ENCODE measurements at regions not wholly inside any gene's neighbourhood (a gene's known extent, or its start where the extent isn't known, plus 50 kb on each side); places are given as distances from the start of the nearest gene placed in this dataset.

GRCh38 chr6:105850261-105851112, 235.6 kb upstream of the PRDM1 start:
- Histone ChIP-seq H4K20me1 (ENCODE audit: control insufficient read depth, insufficient read depth, low read length, poor library complexity, severe bottlenecking) (no peaks in the 10 kb centered on the region), H3K27ac (ENCODE audit: low read length in 2 of 2) (no peak overlapping the region), H2AFZ (ENCODE audit: insufficient read depth, low read depth, low read length, poor library complexity, severe bottlenecking) (no peak overlapping the region), H3K9me3 (ENCODE audit: control extremely low read depth in 1 of 3, control insufficient read depth in 2 of 3, insufficient read depth in 1 of 3, low read length in 2 of 3) (peaks cover 0 to 4% (median 0%) of the 10 kb centered on the region in 3 donors), H3K9ac (ENCODE audit: low read length) (no peak overlapping the region), H3K4me3 (ENCODE audit: control extremely low read depth in 1 of 5, extremely low read depth in 1 of 5, insufficient read depth in 1 of 5, low read depth in 2 of 5, low read length in 4 of 5) (no peak overlapping the region), H3K4me1 (ENCODE audit: control insufficient read depth in 2 of 2, insufficient read depth in 2 of 2, low read length in 2 of 2) (no peaks in the 10 kb centered on the region), H3K79me2 (ENCODE audit: control insufficient read depth, insufficient read depth, low read length) (no peaks in the 10 kb centered on the region), H3K27me3 (replicated peaks in 1 of 4; ENCODE audit: control extremely low read depth in 1 of 4, control insufficient read depth in 3 of 4, insufficient read depth in 4 of 4, low read length in 3 of 4) (no peaks in the 10 kb centered on the region), H3K36me3 (replicated peaks in 1 of 2; ENCODE audit: control extremely low read depth in 1 of 2, control insufficient read depth in 1 of 2, extremely low read depth in 1 of 2, insufficient read depth in 2 of 2, low read length in 1 of 2) (no peaks in the 10 kb centered on the region), H3K4me2 (replicated peaks; ENCODE audit: low read depth, low read length, poor library complexity, severe bottlenecking) (no peak overlapping the region)
- Mint-ChIP-seq H3K9me3 (ENCODE audit: insufficient read depth) (no peaks in the 10 kb centered on the region), H3K27ac (no peak overlapping the region), H3K4me3 (no peak overlapping the region), H3K4me1 (no peaks in the 10 kb centered on the region), H3K27me3 (no peaks in the 10 kb centered on the region)
- TF ChIP-seq CTCF (IDR thresholded peaks at IDR 0.05) = no peak
- ChIA-PET CTCF (no interaction called here), POLR2A (no interaction called here)
- DNase-seq (no peak), ATAC-seq (ENCODE audit: low read depth) (no peak)
- intact Hi-C loops (cut with micrococcal nuclease) = no loop called here
- WGBS (ENCODE audit: insufficient coverage) = 93% methylated on average over 6 of the region's 11 CpGs

GRCh38 chr6:105849746-105850145, 236.4 kb upstream of the PRDM1 start:
- no peak overlapping the region for H3K27ac ChIP-seq (ENCODE audit: low read length in 2 of 2)
- H3K4me3 Mint-ChIP-seq = no peak overlapping the region
- H3K9me3 ChIP-seq (ENCODE audit: control extremely low read depth in 1 of 3, control insufficient read depth in 2 of 3, insufficient read depth in 1 of 3, low read length in 2 of 3) = peaks cover 0 to 4% (median 0%) of the 10 kb centered on the region in 3 donors
- no peak overlapping the region for H3K9ac ChIP-seq (ENCODE audit: low read length)
- ATAC-seq (ENCODE audit: low read depth) (no peak), DNase-seq (no peak)
- H3K4me1 Mint-ChIP-seq = no peaks in the 10 kb centered on the region
- H3K4me3 ChIP-seq (ENCODE audit: control extremely low read depth in 1 of 5, extremely low read depth in 1 of 5, insufficient read depth in 1 of 5, low read depth in 2 of 5, low read length in 4 of 5) = no peak overlapping the region
- H3K27me3 ChIP-seq (replicated peaks in 1 of 4; ENCODE audit: control extremely low read depth in 1 of 4, control insufficient read depth in 3 of 4, insufficient read depth in 4 of 4, low read length in 3 of 4) = no peaks in the 10 kb centered on the region
- 100% methylated on average over 3 of the region's 6 CpGs for WGBS (ENCODE audit: insufficient coverage)
- no peak overlapping the region for H3K4me2 ChIP-seq (replicated peaks; ENCODE audit: low read depth, low read length, poor library complexity, severe bottlenecking)
- ChIA-PET CTCF (no interaction called here), POLR2A (no interaction called here)
- H4K20me1 ChIP-seq (ENCODE audit: control insufficient read depth, insufficient read depth, low read length, poor library complexity, severe bottlenecking) = no peaks in the 10 kb centered on the region
- H2AFZ ChIP-seq (ENCODE audit: insufficient read depth, low read depth, low read length, poor library complexity, severe bottlenecking) = no peak overlapping the region
- H3K79me2 ChIP-seq (ENCODE audit: control insufficient read depth, insufficient read depth, low read length) = no peaks in the 10 kb centered on the region
- no peak for TF ChIP-seq EZH2 (IDR thresholded peaks at IDR 0.05; ENCODE audit: borderline replicate concordance, insufficient read depth, low read depth, low read length, poor library complexity, severe bottlenecking)
- TF ChIP-seq CTCF (IDR thresholded peaks at IDR 0.05) = no peak
- no peaks in the 10 kb centered on the region for H3K4me1 ChIP-seq (ENCODE audit: control insufficient read depth in 2 of 2, insufficient read depth in 2 of 2, low read length in 2 of 2)
- no peaks in the 10 kb centered on the region for H3K36me3 ChIP-seq (replicated peaks in 1 of 2; ENCODE audit: control extremely low read depth in 1 of 2, control insufficient read depth in 1 of 2, extremely low read depth in 1 of 2, insufficient read depth in 2 of 2, low read length in 1 of 2)
- no peaks in the 10 kb centered on the region for H3K9me3 Mint-ChIP-seq (ENCODE audit: insufficient read depth)
- no peaks in the 10 kb centered on the region for H3K27me3 Mint-ChIP-seq
- intact Hi-C loops (cut with micrococcal nuclease) = no loop called here
- no peak overlapping the region for H3K27ac Mint-ChIP-seq
